ENCODE measurements at regions not wholly inside any gene's neighbourhood (a gene's known extent, or its start where the extent isn't known, plus 50 kb on each side); places are given as distances from the start of the nearest gene placed in this dataset.
A peak's percentile ranks its signal among the peaks of the same experiment; 100 is the strongest.

DNA sequence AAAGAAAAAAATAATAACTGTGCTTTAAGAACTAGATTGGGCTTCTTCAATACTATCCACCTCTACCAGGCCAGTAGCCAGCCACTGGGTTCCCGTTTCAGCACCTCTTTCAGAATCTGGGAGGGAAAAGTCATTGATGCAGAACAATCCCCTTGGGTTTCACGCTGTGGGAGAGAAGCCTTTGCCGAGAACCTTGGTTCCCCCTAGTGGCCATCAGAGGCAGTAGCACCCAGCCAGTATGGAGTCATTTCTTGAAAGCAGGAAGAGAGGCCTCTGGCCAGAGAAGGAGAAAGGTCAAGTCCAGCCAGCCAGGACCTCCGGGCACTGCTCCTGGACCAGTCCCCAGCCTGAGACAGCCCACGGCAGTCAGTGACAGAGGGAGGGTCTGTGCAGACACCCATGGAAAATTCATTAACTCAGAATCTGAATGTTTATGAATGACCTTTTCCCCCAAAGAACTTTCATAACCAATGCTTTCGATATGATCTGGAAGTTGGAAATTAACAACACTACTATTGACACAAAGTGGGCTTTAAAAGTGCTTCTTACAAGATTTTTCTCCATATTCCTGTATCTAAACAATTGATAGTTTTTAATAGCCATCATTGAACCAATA is 51.2 kb upstream of the CDH5 start:
- Histone ChIP-seq H3K4ac (ENCODE audit: low read depth, low read length) (no peak overlapping the region), H2AK9ac (replicated peaks; ENCODE audit: low read depth, low read length, poor library complexity) (no peak overlapping the region), H2BK5ac (ENCODE audit: low read depth, low read length, poor library complexity, severe bottlenecking) (no peak overlapping the region), H3K27me3 (ENCODE audit: control insufficient read depth, insufficient read depth, low read length) (peaks cover 26% of the 10 kb centered on the region), H3K27ac (ENCODE audit: insufficient read depth, low read length) (no peak overlapping the region), H4K8ac (ENCODE audit: low read depth in 2 of 2, low read length in 2 of 2) (peak overlapping the region in 1 of 2 experiments; percentile 54; a peak in 2 of 4 replicates), H3K18ac (ENCODE audit: low read depth, low read length) (no peak overlapping the region), H2AFZ (replicated peaks; ENCODE audit: low read length, poor library complexity) (peak overlapping the region; percentile 73), H2BK15ac (ENCODE audit: low read depth, low read length) (no peak overlapping the region; the same call in 2 of the 3 replicates), H3K79me1 (ENCODE audit: low read depth in 1 of 2, low read length in 2 of 2) (no peaks in the 10 kb centered on the region), H4K91ac (ENCODE audit: insufficient read depth, low read depth, low read length) (no peak overlapping the region), H3K23ac (ENCODE audit: low read depth, low read length) (no peak overlapping the region), H3K9me3 (ENCODE audit: control insufficient read depth, insufficient read depth, low read length) (no peaks in the 10 kb centered on the region), H2BK120ac (ENCODE audit: low read depth, low read length) (no peak overlapping the region), H2BK20ac (ENCODE audit: low read depth, low read length) (no peak overlapping the region), H3K4me2 (ENCODE audit: low read depth, low read length) (no peak overlapping the region), H3K14ac (replicated peaks; ENCODE audit: low read depth, low read length) (0 out of 2 replicates have a peak overlapping the region, but pooled peaks have one; percentile 63), H4K20me1 (ENCODE audit: insufficient read depth, low read length) (no peaks in the 10 kb centered on the region), H4K5ac (ENCODE audit: low read depth, low read length) (no peak overlapping the region; the same call in 1 of the 2 replicates), H2AK5ac (ENCODE audit: low read depth, low read length) (no peak overlapping the region), H3K4me1 (ENCODE audit: control insufficient read depth, insufficient read depth, low read length) (no peaks in the 10 kb centered on the region; the same call in 1 of the 2 replicates), H3K4me3 (ENCODE audit: insufficient read depth, low read depth, low read length) (no peak overlapping the region), H3K56ac (ENCODE audit: extremely low read depth, insufficient read depth, low read length) (no peak overlapping the region), H3K9ac (ENCODE audit: low read depth, low read length) (no peak overlapping the region), H3K9me1 (ENCODE audit: insufficient read depth, low read length) (no peaks in the 10 kb centered on the region), H3K36me3 (ENCODE audit: control insufficient read depth, insufficient read depth, low read length) (no peaks in the 10 kb centered on the region)
- DNase-seq = peak; percentile 70
- no TSS peak for BruUV-seq (replicated peaks)
- POLR2A ChIA-PET (ENCODE audit: unreplicated experiment) = no interaction called here
- dilution Hi-C loops (cut with HindIII; ENCODE audit: low sequenced_read_pairs, unreplicated experiment) (no loop called here), in situ Hi-C loops (cut with MboI; ENCODE audit: low sequenced_read_pairs) (no loop called here), intact Hi-C loops (cut with micrococcal nuclease) (loop anchor here (1.0 kb wide), 2 partner anchors 39 to 1197 kb away; no protein-coding TSS in a partner anchor)
- TF ChIP-seq, protein P1, sequence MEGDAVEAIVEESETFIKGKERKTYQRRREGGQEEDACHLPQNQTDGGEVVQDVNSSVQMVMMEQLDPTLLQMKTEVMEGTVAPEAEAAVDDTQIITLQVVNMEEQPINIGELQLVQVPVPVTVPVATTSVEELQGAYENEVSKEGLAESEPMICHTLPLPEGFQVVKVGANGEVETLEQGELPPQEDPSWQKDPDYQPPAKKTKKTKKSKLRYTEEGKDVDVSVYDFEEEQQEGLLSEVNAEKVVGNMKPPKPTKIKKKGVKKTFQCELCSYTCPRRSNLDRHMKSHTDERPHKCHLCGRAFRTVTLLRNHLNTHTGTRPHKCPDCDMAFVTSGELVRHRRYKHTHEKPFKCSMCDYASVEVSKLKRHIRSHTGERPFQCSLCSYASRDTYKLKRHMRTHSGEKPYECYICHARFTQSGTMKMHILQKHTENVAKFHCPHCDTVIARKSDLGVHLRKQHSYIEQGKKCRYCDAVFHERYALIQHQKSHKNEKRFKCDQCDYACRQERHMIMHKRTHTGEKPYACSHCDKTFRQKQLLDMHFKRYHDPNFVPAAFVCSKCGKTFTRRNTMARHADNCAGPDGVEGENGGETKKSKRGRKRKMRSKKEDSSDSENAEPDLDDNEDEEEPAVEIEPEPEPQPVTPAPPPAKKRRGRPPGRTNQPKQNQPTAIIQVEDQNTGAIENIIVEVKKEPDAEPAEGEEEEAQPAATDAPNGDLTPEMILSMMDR (conservative IDR thresholded peaks at IDR 0.05; ENCODE audit: low read depth, low read length) = peak; percentile 93
- TF ChIP-seq RCOR1 (IDR thresholded peaks at IDR 0.05; ENCODE audit: insufficient replicate concordance, low read length) (no peak), MAFK (IDR thresholded peaks at IDR 0.05; ENCODE audit: low read depth, low read length) (no peak), SMC3 (IDR thresholded peaks at IDR 0.05; ENCODE audit: low read depth, low read length) (peak; percentile 74), RAD21 (IDR thresholded peaks at IDR 0.05; ENCODE audit: low read length) (peak; percentile 92)
- CTCF ChIA-PET = interaction anchor here (2.0 kb wide), 1 partner anchor 39 kb away, joined by 11 read pairs; no protein-coding TSS in a partner anchor
- ATAC-seq (ENCODE audit: low read depth) = peak; percentile 100
- no CpG with 5 or more reads among the region's 6 CpGs for WGBS, 2 experiments (ENCODE audit: extremely low coverage in 2 of 2, insufficient read length in 1 of 2)
